K562 (cell line): ENCODE measurements at regions not wholly inside any gene's neighbourhood (a gene's known extent, or its start where the extent isn't known, plus 50 kb on each side); places are given as distances from the start of the nearest gene placed in this dataset.

ENCODE experiments used
- ATAC-seq: fragments of 200-7000 bp; cut with Tn5 transposase; 3 replicates; pipeline ENCODE4 v1.9.1; 2020; ENCODE audit warnings: moderate library complexity
- BruUV-seq: library from RNA; stranded (reverse); fragments of 400-500 nt; replicated peaks from 2 replicates; lab custom pipeline; 2021; lab: Mats Ljungman, UMichigan
- CTCF ChIA-PET: fragments of 300-600 bp; formaldehyde crosslinking; extraction: SDS; loops from one replicate; lab custom pipeline; 2021; ENCODE audit warnings: low intra/inter-chr PET ratio; lab: Yijun Ruan, JAX
- POLR2A ChIA-PET: fragments of 300-600, 350-650 bp; sonication (Branson Sonifier 250); formaldehyde crosslinking; extraction: SDS; loops from one replicate; lab custom pipeline; 2021; ENCODE audit warnings: antibody characterized with exemption, inconsistent platforms; lab: Yijun Ruan, JAX
- DNase-seq, 4 experiments: peaks; one replicate each; pipeline versions ENCODE4 v3.0.0 to v3.0.0-alpha.2; 2011 to 2018; ENCODE audit warnings: low spot score in 3 of 4, mixed read lengths in 3 of 4; ENCODE audit errors: extremely low read depth in 1 of 4
- FAIRE-seq: peaks from 2 replicates; lab custom pipeline; 2011; peaks lifted over from hg19 to GRCh38; lab: Jason Lieb, UNC
- H2AFZ ChIP-seq: 2 replicates; pipeline ENCODE4 v1.6.0; 2011; ENCODE audit warnings: low read depth, low read length, control low read depth, inconsistent platforms
- H3K27ac ChIP-seq: fragments of 200-600 bp; 3 replicates; pipeline ENCODE4 v1.8.0; 2011; ENCODE audit warnings: low read depth, mild to moderate bottlenecking, control low read depth, inconsistent platforms, low read length, moderate library complexity, mixed read lengths; ENCODE audit errors: extremely low read depth
- H3K27me3 ChIP-seq, 2 experiments: fragments of 300-600 bp in 1 of 2; 2 replicates in 1 of 2; 3 replicates in 1 of 2; pipeline versions ENCODE4 v1.6.0 to v1.8.0; 2011; ENCODE audit warnings: inconsistent platforms in 2 of 2, low read length in 2 of 2, mild to moderate bottlenecking in 1 of 2, mixed read lengths in 1 of 2, moderate library complexity in 1 of 2; ENCODE audit not compliant: control insufficient read depth in 2 of 2, insufficient read depth in 2 of 2
- H3K36me3 ChIP-seq: fragments of 300-600 bp; 3 replicates; pipeline ENCODE4 v1.8.0; 2011; ENCODE audit warnings: mild to moderate bottlenecking, low read length, inconsistent platforms; ENCODE audit not compliant: control insufficient read depth, insufficient read depth
- H3K4me1 ChIP-seq, 2 experiments: fragments of 200-600 bp in 1 of 2; replicated peaks in 1 of 2; 2 replicates in 1 of 2; 3 replicates in 1 of 2; pipeline versions ENCODE4 v1.5.1 to v1.8.0; 2011; ENCODE audit warnings: inconsistent platforms in 2 of 2, low read length in 2 of 2, mild to moderate bottlenecking in 1 of 2, mixed read lengths in 1 of 2, moderate library complexity in 1 of 2; ENCODE audit not compliant: control insufficient read depth in 2 of 2, insufficient read depth in 2 of 2
- H3K4me2 ChIP-seq: 2 replicates; pipeline ENCODE4 v1.6.1; 2011; ENCODE audit warnings: low read length, control low read depth, inconsistent platforms, mixed read lengths; ENCODE audit not compliant: insufficient read depth
- H3K4me3 ChIP-seq: fragments of 200-600 bp; sonication (generic), shearing (Covaris generic); 2 replicates; pipeline ENCODE4 v1.5.1; 2016; ENCODE audit warnings: control low read depth, inconsistent platforms
- H3K79me2 ChIP-seq: fragments of 200-600 bp; 3 replicates; pipeline ENCODE4 v1.8.0; 2011; ENCODE audit warnings: low read length, inconsistent platforms; ENCODE audit not compliant: control insufficient read depth, insufficient read depth
- H3K9ac ChIP-seq, 2 experiments: 2 replicates each; pipeline versions ENCODE4 v1.6.0 to v1.6.1; 2011; ENCODE audit warnings: low read depth in 2 of 2, low read length in 2 of 2, control low read depth in 1 of 2, inconsistent platforms in 1 of 2, mild to moderate bottlenecking in 1 of 2, mixed read lengths in 1 of 2; ENCODE audit not compliant: insufficient read depth in 1 of 2
- H3K9me1 ChIP-seq: one replicate; pipeline ENCODE4 v1.6.0; 2011; ENCODE audit warnings: inconsistent platforms, mild to moderate bottlenecking, low read length, moderate library complexity; ENCODE audit not compliant: control insufficient read depth, insufficient read depth
- H3K9me3 ChIP-seq: replicated peaks from 2 replicates; pipeline ENCODE4 v1.5.1; 2011; ENCODE audit warnings: low read depth, low read length, inconsistent platforms; ENCODE audit not compliant: control insufficient read depth, insufficient read depth
- H4K20me1 ChIP-seq: replicated peaks from 2 replicates; pipeline ENCODE4 v1.6.1; 2011; ENCODE audit warnings: low read length, inconsistent platforms, mixed read lengths; ENCODE audit not compliant: control insufficient read depth, insufficient read depth
- CBX5 ChIP-seq: IDR thresholded peaks from 2 replicates; pipeline ENCODE4 v1.6.1; 2014; ENCODE audit warnings: low read depth, borderline replicate concordance
- FOSL1 ChIP-seq: fragments of 200-800 bp; sonication (Bioruptor generic); conservative IDR thresholded peaks from 2 replicates; pipeline ENCODE4 v1.6.1; 2016; ENCODE audit warnings: missing genetic modification characterization, missing compliant biosample characterization
- FOXA3 ChIP-seq, 2 experiments: fragments of 450-650 bp in 1 of 2; sonication (generic) in 1 of 2; formaldehyde crosslinking; IDR thresholded peaks in 1 of 2; conservative IDR thresholded peaks in 1 of 2; 2 replicates each; pipeline versions ENCODE4 v1.4.0 to v1.8.0; 2020 to 2022; ENCODE audit warnings: mild to moderate bottlenecking in 2 of 2, missing genetic modification reagents in 1 of 2
- HOXB6 ChIP-seq: fragments of 250-450 bp; sonication (Bioruptor Pico); IDR thresholded peaks from 2 replicates; pipeline ENCODE4 v1.5.1; 2022; ENCODE audit warnings: mild to moderate bottlenecking, borderline replicate concordance
- ILF3 ChIP-seq: fragments of 450-650 bp; IDR thresholded peaks from 2 replicates; pipeline ENCODE4 v1.6.1; 2018; ENCODE audit warnings: antibody characterized with exemption, mild to moderate bottlenecking, moderate library complexity, borderline replicate concordance
- JUNB ChIP-seq: fragments of 450-650 bp; formaldehyde crosslinking; conservative IDR thresholded peaks from 2 replicates; pipeline ENCODE4 v1.4.0; 2020; ENCODE audit warnings: mild to moderate bottlenecking
- MTA3 ChIP-seq: fragments of 450-650 bp; formaldehyde crosslinking; IDR thresholded peaks from 2 replicates; pipeline ENCODE4 v1.6.1; 2017; ENCODE audit warnings: mild to moderate bottlenecking, borderline replicate concordance
- NELFE ChIP-seq: IDR thresholded peaks from 2 replicates; pipeline ENCODE4 v1.6.1; 2011; ENCODE audit warnings: mild to moderate bottlenecking; ENCODE audit not compliant: insufficient read depth, insufficient read length
- POLR2B ChIP-seq: fragments of 450-650 bp; IDR thresholded peaks from 2 replicates; pipeline ENCODE4 v1.6.1; 2018; ENCODE audit warnings: low read depth; ENCODE audit not compliant: partially characterized antibody
- STAG1 ChIP-seq: sonication (generic); formaldehyde crosslinking; IDR thresholded peaks from 2 replicates; pipeline ENCODE4 v1.5.0; 2020; ENCODE audit warnings: missing genetic modification reagents, borderline replicate concordance
- THRAP3 ChIP-seq: fragments of 450-650 bp; IDR thresholded peaks from 2 replicates; pipeline ENCODE4 v1.6.1; 2016; ENCODE audit warnings: mild to moderate bottlenecking, inconsistent platforms, borderline replicate concordance
- ZFP91 ChIP-seq: sonication (generic); formaldehyde crosslinking; IDR thresholded peaks from 2 replicates; pipeline ENCODE4 v1.8.0; 2022; ENCODE audit warnings: mild to moderate bottlenecking, missing genetic modification reagents
- WGBS: fragments of 100-300 bp; shearing (Covaris generic); methylation state at CpG from one replicate; pipeline ENCODE4 v1.1.6; 2016; ENCODE audit warnings: low coverage, mixed read lengths; ENCODE audit not compliant: insufficient coverage; ENCODE audit errors: missing lambda C conversion rate; 5-methylcytosine and 5-hydroxymethylcytosine counted together
- in situ Hi-C: fragments of 300-500 bp; cut with MboI; formaldehyde crosslinking; loops from 4 replicates; pipeline ENCODE4 v1.15.0; 2018; ENCODE audit warnings: inconsistent platforms, mixed read lengths
- intact Hi-C: fragments of 100-400 bp; cut with micrococcal nuclease; formaldehyde crosslinking; loops from 2 replicates; pipeline ENCODE4 v1.14.2; 2022
- TF ChIP-seq, protein P1 (sequence below), 2 experiments: IDR thresholded peaks; 2 replicates each; pipeline ENCODE4 v1.6.1; 2011; ENCODE audit warnings: borderline replicate concordance in 1 of 2, control low read depth in 1 of 2, low read depth in 1 of 2, low read length in 1 of 2, mild to moderate bottlenecking in 1 of 2, mixed read lengths in 1 of 2, moderate library complexity in 1 of 2; ENCODE audit not compliant: insufficient read depth in 1 of 2, insufficient read length in 1 of 2, poor library complexity in 1 of 2, severe bottlenecking in 1 of 2; ENCODE audit errors: extremely low read depth in 1 of 2

DNA sequence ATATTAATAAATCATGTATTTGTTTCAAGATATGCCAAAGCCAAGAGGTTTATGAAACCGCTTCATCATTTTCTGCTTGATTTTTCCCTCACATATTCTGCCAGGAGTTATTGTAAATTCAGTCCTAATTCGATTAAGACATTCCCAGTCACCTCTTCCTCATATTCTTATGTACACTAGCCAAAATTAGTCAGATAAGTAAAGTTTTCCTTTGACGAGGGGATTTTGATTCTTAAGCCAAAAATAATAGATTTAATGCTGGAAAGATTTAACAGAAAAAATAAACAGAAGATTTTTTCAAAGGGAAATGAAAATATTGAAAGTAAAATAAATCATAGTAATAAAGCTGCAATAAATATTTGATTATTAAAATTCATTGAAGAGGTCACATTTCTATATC lies 51.0 kb upstream of the VEGFC start:
- no peak for TF ChIP-seq STAG1 (CRISPR knock-in tag)
- no peak for TF ChIP-seq JUNB
- no peak for TF ChIP-seq ILF3
- no peak for TF ChIP-seq NELFE
- TF ChIP-seq FOXA3 (CRISPR knock-in tag; conservative IDR thresholded peaks at IDR 0.05 in 1 of 2, IDR thresholded peaks at IDR 0.05 in 1 of 2), result no peak
- TF ChIP-seq MTA3, result no peak
- TF ChIP-seq, all 486 proteins: peak for 0
- in situ Hi-C loops, result no loop called here
- H3K27ac ChIP-seq, result no peak overlapping the region
- no peak overlapping the region for H2AFZ ChIP-seq
- ATAC-seq, result no peak
- no peaks in the 10 kb centered on the region for H4K20me1 ChIP-seq
- no peaks in the 10 kb centered on the region for H3K4me1 ChIP-seq
- intact Hi-C loops, result no loop called here
- no peak overlapping the region for H3K4me2 ChIP-seq
- BruUV-seq, result no TSS peak
- H3K9me3 ChIP-seq, result no peaks in the 10 kb centered on the region; the same call in 1 of the 2 replicates
- no peak overlapping the region for H3K4me3 ChIP-seq
- 5% methylated on average over 3 of the region's 3 CpGs for WGBS
- no peaks in the 10 kb centered on the region for H3K27me3 ChIP-seq
- CTCF ChIA-PET, result no interaction called here
- no peak for FAIRE-seq
- H3K9me1 ChIP-seq, result no peaks in the 10 kb centered on the region
- H3K79me2 ChIP-seq, result no peaks in the 10 kb centered on the region
- H3K9ac ChIP-seq, result no peak overlapping the region
- POLR2A ChIA-PET, result no interaction called here
- H3K36me3 ChIP-seq, result no peaks in the 10 kb centered on the region
- no peak for DNase-seq

DNA sequence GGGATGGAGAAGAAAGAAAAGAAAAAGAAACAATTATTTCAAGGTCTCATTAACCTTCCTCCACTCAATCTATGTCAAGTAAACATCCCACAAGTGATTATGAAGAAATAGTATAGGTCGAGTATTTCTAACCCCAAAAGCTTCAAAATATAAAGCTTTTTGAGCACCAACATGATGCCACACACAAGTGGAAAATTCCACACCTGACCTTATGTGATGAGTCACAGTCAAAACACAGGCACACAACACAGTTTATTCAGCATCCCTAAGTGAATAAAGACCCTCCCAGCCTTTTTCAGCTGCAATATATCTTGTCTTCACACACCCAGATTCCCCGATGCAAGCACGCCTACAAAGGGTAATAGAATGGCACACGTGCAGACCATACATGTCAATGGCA lies 51.7 kb upstream of the VEGFC start:
- no peaks in the 10 kb centered on the region for H4K20me1 ChIP-seq
- no peaks in the 10 kb centered on the region for H3K4me1 ChIP-seq
- H3K9me1 ChIP-seq, result no peaks in the 10 kb centered on the region
- H3K27ac ChIP-seq, result no peak overlapping the region
- H3K9ac ChIP-seq, result no peak overlapping the region
- ChIA-PET POLR2A (no interaction called here), CTCF (no interaction called here)
- WGBS, result 0% methylated on average over 4 of the region's 4 CpGs
- no peak for TF ChIP-seq HOXB6 (CRISPR knock-in tag)
- TF ChIP-seq, protein P1, sequence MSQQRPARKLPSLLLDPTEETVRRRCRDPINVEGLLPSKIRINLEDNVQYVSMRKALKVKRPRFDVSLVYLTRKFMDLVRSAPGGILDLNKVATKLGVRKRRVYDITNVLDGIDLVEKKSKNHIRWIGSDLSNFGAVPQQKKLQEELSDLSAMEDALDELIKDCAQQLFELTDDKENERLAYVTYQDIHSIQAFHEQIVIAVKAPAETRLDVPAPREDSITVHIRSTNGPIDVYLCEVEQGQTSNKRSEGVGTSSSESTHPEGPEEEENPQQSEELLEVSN (IDR thresholded peaks at IDR 0.05; ENCODE audit: borderline replicate concordance in 1 of 2, extremely low read depth in 1 of 2, insufficient read depth in 1 of 2, insufficient read length in 1 of 2, low read depth in 1 of 2, low read length in 1 of 2, poor library complexity in 1 of 2, severe bottlenecking in 1 of 2), result no peak
- no peak for TF ChIP-seq THRAP3
- no peak for TF ChIP-seq ZFP91 (CRISPR knock-in tag)
- TF ChIP-seq CBX5, result no peak
- no peak for TF ChIP-seq POLR2B
- no peak for TF ChIP-seq FOSL1 (tag)
- no TSS peak for BruUV-seq
- H3K27me3 ChIP-seq, result no peaks in the 10 kb centered on the region
- no peak overlapping the region for H3K4me2 ChIP-seq
- no peaks in the 10 kb centered on the region for H3K36me3 ChIP-seq
- intact Hi-C loops, result no loop called here
- ATAC-seq (no peak), DNase-seq (no peak), FAIRE-seq (no peak)
- in situ Hi-C loops, result no loop called here
- no peaks in the 10 kb centered on the region for H3K79me2 ChIP-seq
- no peak overlapping the region for H3K4me3 ChIP-seq
- H2AFZ ChIP-seq, result no peak overlapping the region
- H3K9me3 ChIP-seq, result no peaks in the 10 kb centered on the region
